ENCODE measurements at regions not wholly inside any gene's neighbourhood (a gene's known extent, or its start where the extent isn't known, plus 50 kb on each side); places are given as distances from the start of the nearest gene placed in this dataset.

DNA sequence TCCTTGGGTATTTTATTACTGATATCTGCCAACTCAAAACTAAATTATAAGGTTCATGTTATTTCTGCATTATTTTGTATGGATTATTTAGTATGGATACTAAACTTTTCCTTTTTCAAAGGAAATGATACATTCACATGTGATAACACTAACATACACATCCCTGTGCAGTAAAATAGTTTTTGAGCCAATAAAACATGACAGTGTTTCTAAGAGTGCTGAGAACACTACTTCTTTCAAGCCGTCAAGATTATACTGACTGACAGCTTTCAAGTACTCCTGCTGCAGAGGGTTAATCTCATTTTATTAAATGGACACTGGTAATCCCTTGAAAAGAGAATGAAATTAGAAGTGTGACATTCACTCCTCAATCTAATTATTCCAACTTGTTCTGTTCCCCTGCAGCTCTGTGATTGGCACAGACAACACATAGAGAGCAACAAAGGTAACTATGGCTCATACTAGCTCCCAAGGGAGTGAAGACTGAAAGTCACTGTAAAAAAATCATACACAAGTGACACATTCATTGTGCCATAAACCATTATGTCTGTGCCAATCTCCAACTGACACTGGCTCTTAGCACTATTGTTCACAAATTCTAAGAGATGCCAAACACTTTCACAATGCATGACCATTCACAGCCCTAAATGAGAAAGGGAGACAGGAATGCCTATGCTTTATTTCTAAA is 468.6 kb downstream of the SHQ1 start:
- no peaks in the 10 kb centered on the region for H3K27me3 ChIP-seq (ENCODE audit: control insufficient read depth in 3 of 3, insufficient read depth in 3 of 3, low read length in 2 of 3)
- WGBS, 2 donors = 64 to 73% methylated on average over 1 of the region's 1 CpG
- H3K4me3 ChIP-seq = no peak overlapping the region
- ATAC-seq (ENCODE audit: insufficient read depth, low FRiP score) (no peak), DNase-seq (no peak)
- TF ChIP-seq, protein P1, sequence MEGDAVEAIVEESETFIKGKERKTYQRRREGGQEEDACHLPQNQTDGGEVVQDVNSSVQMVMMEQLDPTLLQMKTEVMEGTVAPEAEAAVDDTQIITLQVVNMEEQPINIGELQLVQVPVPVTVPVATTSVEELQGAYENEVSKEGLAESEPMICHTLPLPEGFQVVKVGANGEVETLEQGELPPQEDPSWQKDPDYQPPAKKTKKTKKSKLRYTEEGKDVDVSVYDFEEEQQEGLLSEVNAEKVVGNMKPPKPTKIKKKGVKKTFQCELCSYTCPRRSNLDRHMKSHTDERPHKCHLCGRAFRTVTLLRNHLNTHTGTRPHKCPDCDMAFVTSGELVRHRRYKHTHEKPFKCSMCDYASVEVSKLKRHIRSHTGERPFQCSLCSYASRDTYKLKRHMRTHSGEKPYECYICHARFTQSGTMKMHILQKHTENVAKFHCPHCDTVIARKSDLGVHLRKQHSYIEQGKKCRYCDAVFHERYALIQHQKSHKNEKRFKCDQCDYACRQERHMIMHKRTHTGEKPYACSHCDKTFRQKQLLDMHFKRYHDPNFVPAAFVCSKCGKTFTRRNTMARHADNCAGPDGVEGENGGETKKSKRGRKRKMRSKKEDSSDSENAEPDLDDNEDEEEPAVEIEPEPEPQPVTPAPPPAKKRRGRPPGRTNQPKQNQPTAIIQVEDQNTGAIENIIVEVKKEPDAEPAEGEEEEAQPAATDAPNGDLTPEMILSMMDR (IDR thresholded peaks at IDR 0.05; ENCODE audit: control extremely low read depth, extremely low read depth) = no peak
- peaks cover 2 to 8% (median 4%) of the 10 kb centered on the region in 4 donors for H3K36me3 ChIP-seq (ENCODE audit: control insufficient read depth in 4 of 4, insufficient read depth in 4 of 4, low read length in 4 of 4)
- peaks cover 0 to 23% (median 0%) of the 10 kb centered on the region in 5 donors for H3K4me1 ChIP-seq (ENCODE audit: control insufficient read depth in 5 of 5, insufficient read depth in 5 of 5, low read length in 5 of 5)
- no peaks in the 10 kb centered on the region for H3K9me3 ChIP-seq (ENCODE audit: control insufficient read depth in 4 of 4, insufficient read depth in 3 of 4, low read length in 3 of 4)
- H3K27ac ChIP-seq (ENCODE audit: low read depth in 1 of 2, low read length in 1 of 2) = no peak overlapping the region
- no peak overlapping the region for H3K9ac ChIP-seq (ENCODE audit: insufficient read depth in 1 of 2, low read length in 2 of 2)

DNA sequence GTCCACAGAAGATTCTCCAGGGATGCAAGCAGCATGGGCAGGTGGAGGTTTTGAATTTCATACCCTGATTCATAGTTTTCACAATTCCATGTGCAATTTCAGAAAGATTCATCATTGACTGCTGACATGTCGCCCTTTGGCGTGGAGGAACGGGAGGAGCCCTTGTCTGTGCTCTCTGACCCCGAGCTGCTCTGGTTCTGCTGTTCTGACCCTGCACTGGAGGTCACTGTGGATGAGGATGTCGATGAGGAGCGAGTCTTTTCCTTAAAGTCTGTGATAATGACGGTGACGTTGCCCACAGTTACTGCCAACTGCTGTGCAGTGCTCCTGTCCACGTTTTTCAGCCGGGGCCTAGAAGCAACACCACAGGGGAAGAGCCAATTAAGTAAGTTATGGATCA is 470.0 kb downstream of the SHQ1 start:
- no peaks in the 10 kb centered on the region for H3K27me3 ChIP-seq (ENCODE audit: control insufficient read depth in 3 of 3, insufficient read depth in 3 of 3, low read length in 2 of 3)
- no peak overlapping the region for H3K27ac ChIP-seq (ENCODE audit: low read depth in 1 of 2, low read length in 1 of 2)
- no peaks in the 10 kb centered on the region for H3K9me3 ChIP-seq (ENCODE audit: control insufficient read depth in 4 of 4, insufficient read depth in 3 of 4, low read length in 3 of 4)
- H3K9ac ChIP-seq (ENCODE audit: insufficient read depth in 1 of 2, low read length in 2 of 2) = no peak overlapping the region
- ATAC-seq (ENCODE audit: insufficient read depth, low FRiP score) (no peak), DNase-seq (no peak)
- 84 to 89% methylated on average over 10 of the region's 10 CpGs for WGBS, 2 donors
- peaks cover 0 to 21% (median 0%) of the 10 kb centered on the region in 5 donors for H3K4me1 ChIP-seq (ENCODE audit: control insufficient read depth in 5 of 5, insufficient read depth in 5 of 5, low read length in 5 of 5)
- H3K36me3 ChIP-seq (ENCODE audit: control insufficient read depth in 4 of 4, insufficient read depth in 4 of 4, low read length in 4 of 4) = peaks cover 2 to 8% (median 4%) of the 10 kb centered on the region in 4 donors
- TF ChIP-seq, protein P1 (IDR thresholded peaks at IDR 0.05; ENCODE audit: control extremely low read depth, extremely low read depth) = no peak
- H3K4me3 ChIP-seq = no peak overlapping the region

GRCh38 chr3:72376956-72377710 is 471.1 kb downstream of the SHQ1 start:
- 49 to 75% methylated on average over 9 of the region's 9 CpGs for WGBS, 2 donors
- ATAC-seq (ENCODE audit: insufficient read depth, low FRiP score) (no peak), DNase-seq (no peak)
- peaks cover 0 to 14% (median 0%) of the 10 kb centered on the region in 5 donors for H3K4me1 ChIP-seq (ENCODE audit: control insufficient read depth in 5 of 5, insufficient read depth in 5 of 5, low read length in 5 of 5)
- no peak overlapping the region for H3K9ac ChIP-seq (ENCODE audit: insufficient read depth in 1 of 2, low read length in 2 of 2)
- no peaks in the 10 kb centered on the region for H3K27me3 ChIP-seq (ENCODE audit: control insufficient read depth in 3 of 3, insufficient read depth in 3 of 3, low read length in 2 of 3)
- TF ChIP-seq, protein P1 (IDR thresholded peaks at IDR 0.05; ENCODE audit: control extremely low read depth, extremely low read depth) = no peak
- no peaks in the 10 kb centered on the region for H3K9me3 ChIP-seq (ENCODE audit: control insufficient read depth in 4 of 4, insufficient read depth in 3 of 4, low read length in 3 of 4)
- H3K27ac ChIP-seq (ENCODE audit: low read depth in 1 of 2, low read length in 1 of 2) = no peak overlapping the region
- H3K4me3 ChIP-seq = no peak overlapping the region
- H3K36me3 ChIP-seq (ENCODE audit: control insufficient read depth in 4 of 4, insufficient read depth in 4 of 4, low read length in 4 of 4) = peaks cover 2 to 8% (median 4%) of the 10 kb centered on the region in 4 donors
